ENCODE measurements at regions not wholly inside any gene's neighbourhood (a gene's known extent, or its start where the extent isn't known, plus 50 kb on each side); places are given as distances from the start of the nearest gene placed in this dataset.

DNA sequence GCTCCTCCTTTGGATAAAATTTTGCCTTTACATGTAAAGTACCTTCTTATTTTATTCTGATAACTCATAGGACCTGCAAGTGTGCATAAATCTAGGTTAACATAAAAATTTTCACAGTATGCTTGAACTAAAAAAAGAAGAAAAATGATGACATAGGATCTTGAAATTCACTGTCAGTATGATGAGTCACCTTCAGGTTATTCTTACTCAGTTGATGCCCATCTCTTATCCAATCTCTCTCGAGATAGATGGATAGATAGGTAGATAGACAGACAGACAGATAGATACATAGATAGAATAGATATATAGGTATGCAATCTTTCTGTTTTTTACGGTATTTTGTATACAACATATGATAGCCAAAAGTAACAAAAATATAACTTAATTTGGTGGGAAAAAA, 485.5 kb downstream of the NAF1 start:
- no peak overlapping the region for H3K27ac ChIP-seq
- H3K4me3 ChIP-seq, result no peak overlapping the region
- H3K27me3 ChIP-seq, result no peaks in the 10 kb centered on the region
- DNase-seq (ENCODE audit: low read depth in 1 of 2, low spot score in 1 of 2), result no peak
- no peaks in the 10 kb centered on the region for H3K36me3 ChIP-seq
- no peaks in the 10 kb centered on the region for H3K4me1 ChIP-seq (ENCODE audit: low read depth)
- no peaks in the 10 kb centered on the region for H3K9me3 ChIP-seq (ENCODE audit: low read depth)
- TF ChIP-seq, protein P1, sequence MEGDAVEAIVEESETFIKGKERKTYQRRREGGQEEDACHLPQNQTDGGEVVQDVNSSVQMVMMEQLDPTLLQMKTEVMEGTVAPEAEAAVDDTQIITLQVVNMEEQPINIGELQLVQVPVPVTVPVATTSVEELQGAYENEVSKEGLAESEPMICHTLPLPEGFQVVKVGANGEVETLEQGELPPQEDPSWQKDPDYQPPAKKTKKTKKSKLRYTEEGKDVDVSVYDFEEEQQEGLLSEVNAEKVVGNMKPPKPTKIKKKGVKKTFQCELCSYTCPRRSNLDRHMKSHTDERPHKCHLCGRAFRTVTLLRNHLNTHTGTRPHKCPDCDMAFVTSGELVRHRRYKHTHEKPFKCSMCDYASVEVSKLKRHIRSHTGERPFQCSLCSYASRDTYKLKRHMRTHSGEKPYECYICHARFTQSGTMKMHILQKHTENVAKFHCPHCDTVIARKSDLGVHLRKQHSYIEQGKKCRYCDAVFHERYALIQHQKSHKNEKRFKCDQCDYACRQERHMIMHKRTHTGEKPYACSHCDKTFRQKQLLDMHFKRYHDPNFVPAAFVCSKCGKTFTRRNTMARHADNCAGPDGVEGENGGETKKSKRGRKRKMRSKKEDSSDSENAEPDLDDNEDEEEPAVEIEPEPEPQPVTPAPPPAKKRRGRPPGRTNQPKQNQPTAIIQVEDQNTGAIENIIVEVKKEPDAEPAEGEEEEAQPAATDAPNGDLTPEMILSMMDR (IDR thresholded peaks at IDR 0.05; ENCODE audit: low read depth, low read length), result no peak

DNA sequence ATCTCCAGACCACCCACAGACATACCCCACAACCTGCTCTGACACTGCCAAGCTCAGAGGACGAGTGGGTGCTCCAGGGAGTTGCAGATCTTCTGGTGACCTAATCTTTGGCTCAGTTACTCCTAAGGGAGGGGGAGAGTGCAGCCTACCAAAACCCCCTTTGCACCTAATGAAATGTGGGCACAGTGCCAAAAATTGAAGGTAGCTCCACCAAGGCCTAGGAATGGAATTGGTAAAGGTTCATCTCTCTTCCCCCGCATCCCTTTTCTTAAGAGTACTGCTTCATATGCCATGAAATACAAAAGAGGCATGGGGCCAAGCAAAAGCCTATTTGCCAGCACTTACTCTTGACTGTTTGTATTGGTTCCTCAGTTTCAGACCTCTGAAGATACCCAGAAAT, 491.0 kb downstream of the NAF1 start:
- no peaks in the 10 kb centered on the region for H3K27me3 ChIP-seq
- no peaks in the 10 kb centered on the region for H3K36me3 ChIP-seq
- no peak overlapping the region for H3K27ac ChIP-seq
- no peaks in the 10 kb centered on the region for H3K4me1 ChIP-seq (ENCODE audit: low read depth)
- TF ChIP-seq, protein P1 (IDR thresholded peaks at IDR 0.05; ENCODE audit: low read depth, low read length), result no peak
- H3K9me3 ChIP-seq (ENCODE audit: low read depth), result no peaks in the 10 kb centered on the region
- no peak overlapping the region for H3K4me3 ChIP-seq
- no peak for DNase-seq (ENCODE audit: low read depth in 1 of 2, low spot score in 1 of 2)

DNA sequence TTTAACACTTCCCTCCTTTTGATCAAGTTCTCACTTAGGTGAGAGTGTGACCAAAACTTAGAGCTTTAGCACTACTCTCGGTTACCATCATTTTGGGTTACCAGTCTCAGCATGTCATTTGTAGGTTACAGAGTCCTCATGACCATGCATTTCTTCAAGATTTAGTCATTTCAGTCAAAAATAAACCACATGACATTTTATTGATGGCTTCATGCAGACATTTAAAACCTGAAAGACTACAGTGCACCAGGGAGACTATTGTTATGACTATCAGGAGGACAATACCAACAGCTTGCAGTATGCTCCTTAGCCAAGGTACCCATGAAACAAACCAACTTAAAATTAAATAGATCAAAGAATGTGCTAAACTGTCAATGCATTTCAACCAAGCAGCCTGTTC, 498.1 kb upstream of the FSTL5 start:
- Histone ChIP-seq H3K4me1 (ENCODE audit: low read depth) (no peaks in the 10 kb centered on the region), H3K27me3 (no peaks in the 10 kb centered on the region), H3K36me3 (no peaks in the 10 kb centered on the region), H3K27ac (no peak overlapping the region), H3K9me3 (ENCODE audit: low read depth) (no peaks in the 10 kb centered on the region), H3K4me3 (no peak overlapping the region)
- TF ChIP-seq, protein P1 (IDR thresholded peaks at IDR 0.05; ENCODE audit: low read depth, low read length), result no peak
- DNase-seq (ENCODE audit: low read depth in 1 of 2, low spot score in 1 of 2), result no peak

DNA sequence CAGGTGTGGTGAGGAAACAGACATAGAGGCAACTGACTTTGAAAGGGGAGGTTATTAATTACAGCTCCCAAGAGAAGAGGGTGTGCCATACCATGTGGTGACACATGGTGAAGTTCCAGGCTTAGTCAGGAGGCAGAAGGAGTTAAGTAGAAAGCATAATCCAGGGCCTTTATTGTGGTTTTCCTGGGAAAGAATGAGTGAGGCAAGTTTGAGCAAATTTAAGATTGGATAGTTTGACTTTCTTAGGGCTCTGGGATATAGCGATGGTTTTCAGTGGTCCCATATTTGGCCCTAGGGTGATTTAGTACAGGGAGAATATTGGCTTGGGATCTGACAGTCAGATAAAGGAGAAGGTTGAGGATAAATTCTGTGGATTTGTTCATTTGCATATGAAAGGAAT, 495.9 kb upstream of the FSTL5 start:
- no peaks in the 10 kb centered on the region for H3K4me1 ChIP-seq (ENCODE audit: low read depth)
- no peak overlapping the region for H3K27ac ChIP-seq
- no peaks in the 10 kb centered on the region for H3K36me3 ChIP-seq
- H3K27me3 ChIP-seq, result no peaks in the 10 kb centered on the region
- H3K9me3 ChIP-seq (ENCODE audit: low read depth), result no peaks in the 10 kb centered on the region
- TF ChIP-seq, protein P1 (IDR thresholded peaks at IDR 0.05; ENCODE audit: low read depth, low read length), result no peak
- no peak overlapping the region for H3K4me3 ChIP-seq
- no peak for DNase-seq (ENCODE audit: low read depth in 1 of 2, low spot score in 1 of 2)

DNA sequence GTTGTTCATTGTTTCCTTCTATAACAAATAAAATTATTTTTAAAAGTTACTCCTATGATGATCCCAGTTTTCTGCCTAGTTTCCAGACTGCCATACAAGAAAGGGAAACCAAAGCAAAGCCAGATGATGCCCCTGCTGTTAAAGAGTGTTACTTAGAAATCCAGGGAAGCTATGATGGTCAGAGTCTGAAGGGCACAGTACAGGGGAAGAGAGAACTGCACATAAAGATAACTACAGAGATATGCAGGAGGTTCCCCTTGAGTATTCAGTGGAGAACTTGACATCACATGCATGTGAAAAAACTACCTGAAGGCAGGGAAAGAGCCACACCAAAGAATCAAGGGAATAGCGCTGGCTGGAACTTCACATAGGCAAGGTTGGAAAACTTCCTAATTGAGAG, 494.2 kb upstream of the FSTL5 start:
- Histone ChIP-seq H3K36me3 (no peaks in the 10 kb centered on the region), H3K9me3 (ENCODE audit: low read depth) (no peaks in the 10 kb centered on the region), H3K4me1 (ENCODE audit: low read depth) (no peaks in the 10 kb centered on the region), H3K4me3 (no peak overlapping the region), H3K27me3 (no peaks in the 10 kb centered on the region), H3K27ac (no peak overlapping the region)
- TF ChIP-seq, protein P1 (IDR thresholded peaks at IDR 0.05; ENCODE audit: low read depth, low read length), result no peak
- no peak for DNase-seq (ENCODE audit: low read depth in 1 of 2, low spot score in 1 of 2)

DNA sequence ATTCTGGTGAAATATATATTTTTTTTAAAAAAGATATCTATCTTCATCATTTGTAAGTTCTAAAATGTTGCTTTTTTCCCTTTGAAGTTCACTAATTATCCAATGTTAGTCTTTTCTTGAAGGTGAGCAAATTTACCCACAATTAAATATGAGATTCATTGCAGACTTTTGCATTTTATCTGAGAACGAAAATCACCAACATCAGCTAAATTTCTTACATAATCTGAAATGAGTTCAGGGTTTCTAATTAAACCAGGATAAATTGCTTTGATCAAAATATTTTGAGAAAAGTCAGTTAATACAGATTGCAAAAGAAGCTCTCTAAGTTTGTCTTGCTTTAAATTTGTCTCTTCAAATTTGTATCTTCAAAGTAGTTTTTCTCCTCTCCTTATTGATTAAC, 486.4 kb upstream of the FSTL5 start:
- no peak for DNase-seq (ENCODE audit: low read depth in 1 of 2, low spot score in 1 of 2)
- Histone ChIP-seq H3K4me1 (ENCODE audit: low read depth) (no peaks in the 10 kb centered on the region), H3K4me3 (no peak overlapping the region), H3K9me3 (ENCODE audit: low read depth) (no peaks in the 10 kb centered on the region), H3K27me3 (no peaks in the 10 kb centered on the region), H3K36me3 (no peaks in the 10 kb centered on the region), H3K27ac (no peak overlapping the region)
- TF ChIP-seq, protein P1 (IDR thresholded peaks at IDR 0.05; ENCODE audit: low read depth, low read length), result no peak
